ENCODE measurements at regions not wholly inside any gene's neighbourhood (a gene's known extent, or its start where the extent isn't known, plus 50 kb on each side); places are given as distances from the start of the nearest gene placed in this dataset.

GRCh38 chr2:37790462-37790861, 119.0 kb upstream of the CDC42EP3 start:
- TF ChIP-seq CTCF (conservative IDR thresholded peaks at IDR 0.05; ENCODE audit: low read depth) = no peak
- POLR2A ChIA-PET (ENCODE audit: low non-redundant PET) = no interaction called here
- DNase-seq (ENCODE audit: low spot score) = no peak
- no peak overlapping the region for H3K27ac ChIP-seq
- CTCF ChIA-PET = no interaction called here

- DNase-seq (ENCODE audit: low spot score) = no peak
- no peak overlapping the region for H3K27ac ChIP-seq
- ChIA-PET CTCF (interaction anchor here (0.6 kb wide), 1 partner anchor 368 kb away, joined by 5 read pairs; no protein-coding TSS in a partner anchor), POLR2A (ENCODE audit: low non-redundant PET) (no interaction called here)
- TF ChIP-seq CTCF (conservative IDR thresholded peaks at IDR 0.05; ENCODE audit: low read depth) = no peak
Observed at GRCh38 chr2:37792366-37792765, 120.9 kb upstream of the CDC42EP3 start.

GRCh38 chr2:37793004-37793403, 121.6 kb upstream of the CDC42EP3 start:
- no peak for DNase-seq (ENCODE audit: low spot score)
- no peak overlapping the region for H3K27ac ChIP-seq
- no peak for TF ChIP-seq CTCF (conservative IDR thresholded peaks at IDR 0.05; ENCODE audit: low read depth)
- POLR2A ChIA-PET (ENCODE audit: low non-redundant PET) = no interaction called here
- CTCF ChIA-PET = interaction anchor here (0.6 kb wide), 1 partner anchor 368 kb away, joined by 5 read pairs; no protein-coding TSS in a partner anchor

DNA sequence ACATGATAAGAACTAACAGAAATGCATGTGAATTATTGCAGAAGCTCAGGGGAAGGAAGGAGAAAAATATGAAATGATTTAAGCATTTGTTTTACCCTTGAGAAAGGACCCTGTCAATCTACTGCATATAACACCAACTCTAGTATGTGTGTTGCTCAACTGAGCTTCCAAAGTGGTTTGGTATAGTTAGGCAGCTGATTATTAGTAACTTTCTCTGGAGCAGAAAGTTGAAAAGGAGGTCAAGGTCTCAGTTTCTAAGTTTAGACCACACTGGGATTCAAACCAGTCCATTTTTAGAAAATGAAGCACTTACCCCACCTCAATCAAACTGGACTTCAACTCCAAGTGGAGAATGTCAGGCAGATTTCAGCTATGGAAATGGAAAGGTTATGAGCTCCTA, 123.3 kb upstream of the CDC42EP3 start:
- POLR2A ChIA-PET (ENCODE audit: low non-redundant PET) = no interaction called here
- CTCF ChIA-PET = no interaction called here
- no peak for TF ChIP-seq CTCF (conservative IDR thresholded peaks at IDR 0.05; ENCODE audit: low read depth)
- H3K27ac ChIP-seq = no peak overlapping the region
- no peak for DNase-seq (ENCODE audit: low spot score)

DNA sequence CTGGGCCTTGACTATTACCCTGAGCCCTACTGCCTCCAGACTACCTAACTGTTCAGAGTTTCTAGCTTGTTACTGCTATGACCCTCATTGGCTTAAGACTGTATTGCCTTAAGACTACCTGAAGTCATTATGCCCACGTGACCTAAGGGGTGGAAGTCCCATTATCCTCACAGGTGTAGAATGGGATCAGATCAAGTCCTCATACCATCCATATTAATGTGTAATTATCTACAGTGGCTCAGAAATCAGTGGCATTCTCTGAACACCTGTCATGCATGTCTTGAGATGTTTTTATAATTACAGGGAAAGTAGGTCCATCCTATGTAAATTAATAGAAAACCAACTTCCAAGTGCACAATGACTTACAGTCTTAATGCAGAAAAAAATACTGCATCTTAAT, 124.0 kb upstream of the CDC42EP3 start:
- no peak for DNase-seq (ENCODE audit: low spot score)
- TF ChIP-seq CTCF (conservative IDR thresholded peaks at IDR 0.05; ENCODE audit: low read depth) = no peak
- H3K27ac ChIP-seq = no peak overlapping the region
- POLR2A ChIA-PET (ENCODE audit: low non-redundant PET) = no interaction called here
- CTCF ChIA-PET = interaction anchor here (0.6 kb wide), 1 partner anchor 159 kb away, joined by 3 read pairs; no protein-coding TSS in a partner anchor

GRCh38 chr2:37795938-37796337, 124.5 kb upstream of the CDC42EP3 start:
- H3K27ac ChIP-seq = no peak overlapping the region
- no peak for DNase-seq (ENCODE audit: low spot score)
- ChIA-PET POLR2A (ENCODE audit: low non-redundant PET) (no interaction called here), CTCF (interaction anchor here (0.6 kb wide), 1 partner anchor 159 kb away, joined by 3 read pairs; no protein-coding TSS in a partner anchor)
- TF ChIP-seq CTCF (conservative IDR thresholded peaks at IDR 0.05; ENCODE audit: low read depth) = no peak

DNA sequence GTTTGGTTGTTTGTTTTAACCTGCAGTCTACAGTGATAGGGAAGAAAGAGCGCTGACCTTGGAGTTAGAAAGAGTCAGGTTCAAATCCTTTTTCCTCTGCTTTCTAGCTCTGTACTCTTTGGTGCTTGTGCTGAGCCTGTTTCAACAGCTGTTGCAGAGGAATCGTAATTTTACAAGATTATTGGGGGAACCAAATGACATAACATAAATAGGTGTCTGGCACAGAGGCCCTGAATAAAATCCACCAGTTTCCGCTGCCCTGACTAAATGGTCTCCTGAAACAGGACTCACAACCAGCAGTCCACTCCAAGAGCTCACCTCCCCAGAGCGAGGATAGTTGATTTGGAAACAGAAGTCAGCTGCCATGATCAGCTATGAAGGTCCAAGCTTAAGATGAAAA, 125.0 kb upstream of the CDC42EP3 start:
- TF ChIP-seq CTCF (conservative IDR thresholded peaks at IDR 0.05; ENCODE audit: low read depth) = no peak
- ChIA-PET POLR2A (ENCODE audit: low non-redundant PET) (no interaction called here), CTCF (interaction anchor here (0.6 kb wide), 1 partner anchor 95 kb away, joined by 4 read pairs; no protein-coding TSS in a partner anchor)
- no peak overlapping the region for H3K27ac ChIP-seq
- no peak for DNase-seq (ENCODE audit: low spot score)
